Smooth muscle cell (in vitro differentiated cells): ENCODE measurements at regions not wholly inside any gene's neighbourhood (a gene's known extent, or its start where the extent isn't known, plus 50 kb on each side); places are given as distances from the start of the nearest gene placed in this dataset.

Source experiments
- DNase-seq: peaks from one replicate; lab custom pipeline; 2025; ENCODE audit not compliant: unreplicated experiment; lab: John Stamatoyannopoulos, UW
- H2AFZ ChIP-seq: fragments of 200-600 bp; sonication (generic); 2 replicates; pipeline ENCODE4 v1.6.0; 2016; ENCODE audit warnings: antibody characterized with exemption, low read depth, mild to moderate bottlenecking
- H3F3A ChIP-seq: fragments of 200-600 bp; sonication (generic); 2 replicates; pipeline ENCODE4 v1.6.0; 2017; ENCODE audit warnings: antibody characterized with exemption, low read depth
- H3K27ac ChIP-seq: fragments of 200-600 bp; sonication (generic); 2 replicates; pipeline ENCODE4 v1.5.1; 2016; ENCODE audit warnings: low read depth, mild to moderate bottlenecking
- H3K27me3 ChIP-seq: fragments of 200-600 bp; sonication (generic); 2 replicates; pipeline ENCODE4 v1.6.1; 2016; ENCODE audit warnings: low read depth, mild to moderate bottlenecking
- H3K36me3 ChIP-seq: fragments of 200-600 bp; sonication (generic); 2 replicates; pipeline ENCODE4 v1.5.1; 2016; ENCODE audit warnings: low read depth
- H3K4me1 ChIP-seq: fragments of 200-600 bp; sonication (generic); 2 replicates; pipeline ENCODE4 v1.5.1; 2016; ENCODE audit warnings: low read depth
- H3K4me2 ChIP-seq: fragments of 200-600 bp; sonication (generic); 2 replicates; pipeline ENCODE4 v1.6.0; 2016; ENCODE audit warnings: mild to moderate bottlenecking
- H3K4me3 ChIP-seq: fragments of 200-600 bp; sonication (generic); 2 replicates; pipeline ENCODE4 v1.5.1; 2016; ENCODE audit warnings: mild to moderate bottlenecking
- H3K79me2 ChIP-seq: fragments of 200-600 bp; sonication (generic); 2 replicates; pipeline ENCODE4 v1.6.0; 2016; ENCODE audit warnings: low read depth, mild to moderate bottlenecking
- H3K9ac ChIP-seq: fragments of 200-600 bp; sonication (generic); 2 replicates; pipeline ENCODE4 v1.6.0; 2016; ENCODE audit warnings: low read depth
- H3K9me3 ChIP-seq: fragments of 200-600 bp; sonication (generic); replicated peaks from 2 replicates; pipeline ENCODE4 v1.5.1; 2016; ENCODE audit warnings: low read depth
- H4K20me1 ChIP-seq: fragments of 200-600 bp; sonication (generic); 2 replicates; pipeline ENCODE4 v1.6.0; 2016; ENCODE audit warnings: low read depth
- WGBS: methylation state at CpG from one replicate; pipeline ENCODE4 v1.1.7; 2016; ENCODE audit warnings: low lambda C conversion rate; 5-methylcytosine and 5-hydroxymethylcytosine counted together
- TF ChIP-seq, protein P1 (sequence below): fragments of 200-600 bp; sonication (generic); IDR thresholded peaks from 2 replicates; pipeline ENCODE4 v1.5.1; 2017; ENCODE audit warnings: borderline replicate concordance, mild to moderate bottlenecking, antibody characterized with exemption; ENCODE audit not compliant: insufficient read depth, poor library complexity, severe bottlenecking

DNA sequence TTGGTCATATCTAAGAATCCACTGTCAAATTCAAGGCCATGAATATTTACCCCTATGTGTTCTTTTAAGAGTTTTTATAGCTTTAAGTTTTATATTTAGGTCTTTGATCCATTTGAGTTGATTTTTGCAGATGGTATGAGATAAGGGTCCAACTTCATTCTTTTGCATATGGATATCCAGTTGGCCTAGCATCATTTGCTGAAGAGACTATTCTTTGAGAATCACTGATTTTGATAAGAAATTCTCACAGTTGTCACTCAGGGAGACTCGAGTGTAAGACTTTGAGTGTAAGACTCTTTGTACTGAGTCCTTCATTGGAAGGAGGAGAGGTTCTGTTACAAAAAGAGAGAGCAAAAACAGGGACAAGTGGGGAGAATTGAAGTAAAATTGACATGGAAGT, 74.8 kb downstream of the CBLL2 start:
- H3K9ac ChIP-seq = no peak overlapping the region
- H3K27ac ChIP-seq = no peak overlapping the region
- H3F3A ChIP-seq = no peaks in the 10 kb centered on the region
- H3K4me1 ChIP-seq = no peaks in the 10 kb centered on the region
- H3K4me3 ChIP-seq = no peak overlapping the region
- no peaks in the 10 kb centered on the region for H3K36me3 ChIP-seq
- no peaks in the 10 kb centered on the region for H3K79me2 ChIP-seq
- 62% methylated on average over 1 of the region's 1 CpG for WGBS
- H2AFZ ChIP-seq = no peak overlapping the region
- H3K27me3 ChIP-seq = no peaks in the 10 kb centered on the region
- no peaks in the 10 kb centered on the region for H4K20me1 ChIP-seq
- TF ChIP-seq, protein P1, sequence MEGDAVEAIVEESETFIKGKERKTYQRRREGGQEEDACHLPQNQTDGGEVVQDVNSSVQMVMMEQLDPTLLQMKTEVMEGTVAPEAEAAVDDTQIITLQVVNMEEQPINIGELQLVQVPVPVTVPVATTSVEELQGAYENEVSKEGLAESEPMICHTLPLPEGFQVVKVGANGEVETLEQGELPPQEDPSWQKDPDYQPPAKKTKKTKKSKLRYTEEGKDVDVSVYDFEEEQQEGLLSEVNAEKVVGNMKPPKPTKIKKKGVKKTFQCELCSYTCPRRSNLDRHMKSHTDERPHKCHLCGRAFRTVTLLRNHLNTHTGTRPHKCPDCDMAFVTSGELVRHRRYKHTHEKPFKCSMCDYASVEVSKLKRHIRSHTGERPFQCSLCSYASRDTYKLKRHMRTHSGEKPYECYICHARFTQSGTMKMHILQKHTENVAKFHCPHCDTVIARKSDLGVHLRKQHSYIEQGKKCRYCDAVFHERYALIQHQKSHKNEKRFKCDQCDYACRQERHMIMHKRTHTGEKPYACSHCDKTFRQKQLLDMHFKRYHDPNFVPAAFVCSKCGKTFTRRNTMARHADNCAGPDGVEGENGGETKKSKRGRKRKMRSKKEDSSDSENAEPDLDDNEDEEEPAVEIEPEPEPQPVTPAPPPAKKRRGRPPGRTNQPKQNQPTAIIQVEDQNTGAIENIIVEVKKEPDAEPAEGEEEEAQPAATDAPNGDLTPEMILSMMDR = no peak
- no peak overlapping the region for H3K4me2 ChIP-seq
- no peaks in the 10 kb centered on the region for H3K9me3 ChIP-seq
- DNase-seq = no peak

DNA sequence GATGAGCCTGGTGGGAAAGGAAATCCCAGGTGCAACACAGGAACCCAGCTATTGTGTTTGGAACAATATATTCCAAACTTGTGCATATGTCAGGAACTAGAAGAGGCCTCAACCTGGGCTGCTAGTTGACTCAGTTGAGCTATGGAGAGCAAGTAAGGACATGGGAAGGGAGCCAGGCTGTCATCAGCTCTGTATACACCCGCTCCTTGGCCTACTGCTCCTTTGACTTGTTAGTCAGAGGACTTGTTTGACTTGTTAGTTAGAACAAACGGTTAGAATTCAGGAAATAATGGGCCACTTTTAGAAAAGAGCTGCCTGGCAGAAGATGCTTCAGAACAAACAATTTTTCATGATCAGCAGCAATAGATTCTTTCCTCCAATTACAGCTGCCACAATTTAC, 76.4 kb downstream of the CBLL2 start:
- no peak for DNase-seq

DNA sequence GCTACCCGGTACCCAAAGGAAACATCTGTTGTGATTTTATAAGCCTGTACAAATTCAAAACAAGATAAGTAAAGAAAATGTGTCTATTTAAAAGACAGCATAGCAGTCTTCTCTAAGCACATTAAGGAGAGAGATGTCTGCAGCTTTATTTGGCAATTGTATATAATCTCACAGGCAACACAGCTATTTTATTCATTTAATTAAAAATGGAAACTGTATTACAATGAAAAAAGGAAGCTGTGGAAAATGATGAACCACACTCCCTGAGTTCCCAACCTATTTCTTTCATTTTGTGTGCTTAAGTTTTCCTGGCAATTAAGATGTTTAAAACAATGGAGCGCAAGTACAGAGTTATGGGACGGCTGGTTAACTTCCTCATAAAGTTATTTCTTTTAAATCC, 78.4 kb downstream of the CBLL2 start:
- no peak for DNase-seq
- Histone ChIP-seq H3K79me2 (no peaks in the 10 kb centered on the region), H3K27ac (no peak overlapping the region), H3K9me3 (no peaks in the 10 kb centered on the region), H3K4me3 (no peak overlapping the region), H4K20me1 (no peaks in the 10 kb centered on the region), H3K4me1 (no peaks in the 10 kb centered on the region), H3K27me3 (no peaks in the 10 kb centered on the region), H2AFZ (no peak overlapping the region), H3K9ac (no peak overlapping the region), H3K36me3 (no peaks in the 10 kb centered on the region), H3F3A (no peaks in the 10 kb centered on the region), H3K4me2 (no peak overlapping the region)
- WGBS = 79% methylated on average over 3 of the region's 3 CpGs
- TF ChIP-seq, protein P1 = no peak

More for the DNA sequence above, 76.4 kb downstream of the CBLL2 start:
- H3K27ac ChIP-seq = no peak overlapping the region
- H3K4me3 ChIP-seq = no peak overlapping the region
- no peaks in the 10 kb centered on the region for H3K27me3 ChIP-seq
- H3K4me1 ChIP-seq = no peaks in the 10 kb centered on the region
- 57% methylated on average over 2 of the region's 2 CpGs for whole genome bisulfite sequencing
- H3K36me3 ChIP-seq = no peaks in the 10 kb centered on the region
- no peak overlapping the region for H3K4me2 ChIP-seq
- H3F3A ChIP-seq = no peaks in the 10 kb centered on the region
- no peaks in the 10 kb centered on the region for H3K9me3 ChIP-seq
- H4K20me1 ChIP-seq = no peaks in the 10 kb centered on the region
- no peak overlapping the region for H2AFZ ChIP-seq
- H3K79me2 ChIP-seq = no peaks in the 10 kb centered on the region
- no peak overlapping the region for H3K9ac ChIP-seq
- TF ChIP-seq, protein P1 = no peak

DNA sequence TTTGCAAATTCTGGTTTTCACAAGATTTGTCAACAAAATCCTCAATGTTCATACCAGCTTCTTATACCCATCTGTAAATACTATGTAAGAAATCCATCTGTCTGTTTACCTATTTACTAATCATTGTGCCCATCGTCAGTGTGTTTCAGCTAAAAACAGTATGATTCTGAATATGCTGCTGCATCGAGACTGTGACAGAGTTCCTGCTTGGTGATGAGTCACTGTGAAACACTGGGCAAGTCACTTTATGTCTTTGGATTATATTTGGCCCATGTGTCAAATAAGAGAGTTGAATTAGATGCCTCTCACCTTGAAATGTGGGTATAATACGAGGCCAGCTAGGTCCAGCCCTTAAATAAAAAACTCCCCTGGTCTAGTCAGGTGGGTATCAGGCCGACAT, 79.3 kb downstream of the CBLL2 start:
- no peaks in the 10 kb centered on the region for H3K36me3 ChIP-seq
- no peaks in the 10 kb centered on the region for H4K20me1 ChIP-seq
- TF ChIP-seq, protein P1 = no peak
- no peak overlapping the region for H3K4me2 ChIP-seq
- no peak overlapping the region for H3K27ac ChIP-seq
- no peaks in the 10 kb centered on the region for H3K79me2 ChIP-seq
- no peak overlapping the region for H2AFZ ChIP-seq
- no peaks in the 10 kb centered on the region for H3F3A ChIP-seq
- no peak overlapping the region for H3K9ac ChIP-seq
- H3K27me3 ChIP-seq = no peaks in the 10 kb centered on the region
- WGBS = 67% methylated on average over 4 of the region's 4 CpGs
- no peaks in the 10 kb centered on the region for H3K9me3 ChIP-seq
- no peaks in the 10 kb centered on the region for H3K4me1 ChIP-seq
- no peak overlapping the region for H3K4me3 ChIP-seq
- no peak for DNase-seq
